ENCODE measurements at regions not wholly inside any gene's neighbourhood (a gene's known extent, or its start where the extent isn't known, plus 50 kb on each side); places are given as distances from the start of the nearest gene placed in this dataset.

GRCh38 chr4:35182451-35182850, 1061.9 kb downstream of the ARAP2 start:
- DNase-seq, result no peak

- no peak for DNase-seq
These were observed 1054.2 kb downstream of the ARAP2 start for GRCh38 chr4:35189988-35190613.

- no peak for DNase-seq
These were observed 1042.9 kb downstream of the ARAP2 start for GRCh38 chr4:35201403-35201802.

GRCh38 chr4:35216636-35217035, 1027.7 kb downstream of the ARAP2 start:
- DNase-seq, result no peak

- DNase-seq, result no peak
These were observed 1027.0 kb downstream of the ARAP2 start for GRCh38 chr4:35217331-35217730.

- no peak for DNase-seq
These were observed 1016.0 kb downstream of the ARAP2 start for GRCh38 chr4:35228313-35228712.

GRCh38 chr4:35229021-35229420, 1015.3 kb downstream of the ARAP2 start:
- DNase-seq, result no peak

GRCh38 chr4:35237924-35238323, 1006.4 kb downstream of the ARAP2 start:
- no peak for DNase-seq

- no peak for DNase-seq
These were observed 1005.5 kb downstream of the ARAP2 start for GRCh38 chr4:35238793-35239192.

- no peak for DNase-seq
These were observed 997.8 kb downstream of the ARAP2 start for GRCh38 chr4:35246493-35246892.

- no peak for DNase-seq
These were observed 997.3 kb downstream of the ARAP2 start for GRCh38 chr4:35247047-35247446.

GRCh38 chr4:35250331-35250730, 994.0 kb downstream of the ARAP2 start:
- no peak for DNase-seq

GRCh38 chr4:35250761-35251160, 993.6 kb downstream of the ARAP2 start:
- DNase-seq, result no peak

- no peak for DNase-seq
These were observed 992.2 kb downstream of the ARAP2 start for GRCh38 chr4:35252071-35252470.

GRCh38 chr4:35252866-35253265, 991.4 kb downstream of the ARAP2 start:
- DNase-seq, result no peak

- DNase-seq, result no peak
These were observed 991.0 kb downstream of the ARAP2 start for GRCh38 chr4:35253331-35253730.

- no peak for DNase-seq
These were observed 957.9 kb downstream of the ARAP2 start for GRCh38 chr4:35286434-35286833.

GRCh38 chr4:35300996-35301774, 943.1 kb downstream of the ARAP2 start:
- DNase-seq, result no peak

GRCh38 chr4:35315419-35315818, 928.9 kb downstream of the ARAP2 start:
- no peak for DNase-seq

GRCh38 chr4:35325908-35326453, 918.3 kb downstream of the ARAP2 start:
- DNase-seq, result no peak

GRCh38 chr4:35342833-35343232, 901.5 kb downstream of the ARAP2 start:
- DNase-seq, result no peak

- DNase-seq, result no peak
These were observed 897.0 kb downstream of the ARAP2 start for GRCh38 chr4:35347276-35347675.

- DNase-seq, result no peak
These were observed 886.2 kb downstream of the ARAP2 start for GRCh38 chr4:35358001-35358584.
